ENCODE measurements at regions not wholly inside any gene's neighbourhood (a gene's known extent, or its start where the extent isn't known, plus 50 kb on each side); places are given as distances from the start of the nearest gene placed in this dataset.
A peak's percentile ranks its signal among the peaks of the same experiment; 100 is the strongest.

- TF ChIP-seq, protein P1, sequence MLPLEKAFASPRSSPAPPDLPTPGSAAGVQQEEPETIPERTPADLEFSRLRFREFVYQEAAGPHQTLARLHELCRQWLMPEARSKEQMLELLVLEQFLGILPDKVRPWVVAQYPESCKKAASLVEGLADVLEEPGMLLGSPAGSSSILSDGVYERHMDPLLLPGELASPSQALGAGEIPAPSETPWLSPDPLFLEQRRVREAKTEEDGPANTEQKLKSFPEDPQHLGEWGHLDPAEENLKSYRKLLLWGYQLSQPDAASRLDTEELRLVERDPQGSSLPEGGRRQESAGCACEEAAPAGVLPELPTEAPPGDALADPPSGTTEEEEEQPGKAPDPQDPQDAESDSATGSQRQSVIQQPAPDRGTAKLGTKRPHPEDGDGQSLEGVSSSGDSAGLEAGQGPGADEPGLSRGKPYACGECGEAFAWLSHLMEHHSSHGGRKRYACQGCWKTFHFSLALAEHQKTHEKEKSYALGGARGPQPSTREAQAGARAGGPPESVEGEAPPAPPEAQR (CRISPR knock-in tag; IDR thresholded peaks at IDR 0.05): no peak
- TF ChIP-seq, protein P2, sequence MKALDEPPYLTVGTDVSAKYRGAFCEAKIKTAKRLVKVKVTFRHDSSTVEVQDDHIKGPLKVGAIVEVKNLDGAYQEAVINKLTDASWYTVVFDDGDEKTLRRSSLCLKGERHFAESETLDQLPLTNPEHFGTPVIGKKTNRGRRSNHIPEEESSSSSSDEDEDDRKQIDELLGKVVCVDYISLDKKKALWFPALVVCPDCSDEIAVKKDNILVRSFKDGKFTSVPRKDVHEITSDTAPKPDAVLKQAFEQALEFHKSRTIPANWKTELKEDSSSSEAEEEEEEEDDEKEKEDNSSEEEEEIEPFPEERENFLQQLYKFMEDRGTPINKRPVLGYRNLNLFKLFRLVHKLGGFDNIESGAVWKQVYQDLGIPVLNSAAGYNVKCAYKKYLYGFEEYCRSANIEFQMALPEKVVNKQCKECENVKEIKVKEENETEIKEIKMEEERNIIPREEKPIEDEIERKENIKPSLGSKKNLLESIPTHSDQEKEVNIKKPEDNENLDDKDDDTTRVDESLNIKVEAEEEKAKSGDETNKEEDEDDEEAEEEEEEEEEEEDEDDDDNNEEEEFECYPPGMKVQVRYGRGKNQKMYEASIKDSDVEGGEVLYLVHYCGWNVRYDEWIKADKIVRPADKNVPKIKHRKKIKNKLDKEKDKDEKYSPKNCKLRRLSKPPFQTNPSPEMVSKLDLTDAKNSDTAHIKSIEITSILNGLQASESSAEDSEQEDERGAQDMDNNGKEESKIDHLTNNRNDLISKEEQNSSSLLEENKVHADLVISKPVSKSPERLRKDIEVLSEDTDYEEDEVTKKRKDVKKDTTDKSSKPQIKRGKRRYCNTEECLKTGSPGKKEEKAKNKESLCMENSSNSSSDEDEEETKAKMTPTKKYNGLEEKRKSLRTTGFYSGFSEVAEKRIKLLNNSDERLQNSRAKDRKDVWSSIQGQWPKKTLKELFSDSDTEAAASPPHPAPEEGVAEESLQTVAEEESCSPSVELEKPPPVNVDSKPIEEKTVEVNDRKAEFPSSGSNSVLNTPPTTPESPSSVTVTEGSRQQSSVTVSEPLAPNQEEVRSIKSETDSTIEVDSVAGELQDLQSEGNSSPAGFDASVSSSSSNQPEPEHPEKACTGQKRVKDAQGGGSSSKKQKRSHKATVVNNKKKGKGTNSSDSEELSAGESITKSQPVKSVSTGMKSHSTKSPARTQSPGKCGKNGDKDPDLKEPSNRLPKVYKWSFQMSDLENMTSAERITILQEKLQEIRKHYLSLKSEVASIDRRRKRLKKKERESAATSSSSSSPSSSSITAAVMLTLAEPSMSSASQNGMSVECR (CRISPR knock-in tag; IDR thresholded peaks at IDR 0.05; ENCODE audit: borderline replicate concordance): no peak
- TF ChIP-seq, protein P3, sequence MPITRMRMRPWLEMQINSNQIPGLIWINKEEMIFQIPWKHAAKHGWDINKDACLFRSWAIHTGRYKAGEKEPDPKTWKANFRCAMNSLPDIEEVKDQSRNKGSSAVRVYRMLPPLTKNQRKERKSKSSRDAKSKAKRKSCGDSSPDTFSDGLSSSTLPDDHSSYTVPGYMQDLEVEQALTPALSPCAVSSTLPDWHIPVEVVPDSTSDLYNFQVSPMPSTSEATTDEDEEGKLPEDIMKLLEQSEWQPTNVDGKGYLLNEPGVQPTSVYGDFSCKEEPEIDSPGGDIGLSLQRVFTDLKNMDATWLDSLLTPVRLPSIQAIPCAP (CRISPR knock-in tag; IDR thresholded peaks at IDR 0.05): no peak
- TF ChIP-seq ZNF425 (CRISPR knock-in tag; conservative IDR thresholded peaks at IDR 0.05) (no peak), SOX15 (CRISPR knock-in tag; IDR thresholded peaks at IDR 0.05) (no peak), STAT6 (CRISPR knock-in tag; conservative IDR thresholded peaks at IDR 0.05; ENCODE audit: low read depth) (no peak), CREB1 (CRISPR knock-in tag; IDR thresholded peaks at IDR 0.05) (no peak)
These were observed 138.3 kb downstream of the TEX29 start (continued) for GRCh38 chr13:111458739-111459138.

DNA sequence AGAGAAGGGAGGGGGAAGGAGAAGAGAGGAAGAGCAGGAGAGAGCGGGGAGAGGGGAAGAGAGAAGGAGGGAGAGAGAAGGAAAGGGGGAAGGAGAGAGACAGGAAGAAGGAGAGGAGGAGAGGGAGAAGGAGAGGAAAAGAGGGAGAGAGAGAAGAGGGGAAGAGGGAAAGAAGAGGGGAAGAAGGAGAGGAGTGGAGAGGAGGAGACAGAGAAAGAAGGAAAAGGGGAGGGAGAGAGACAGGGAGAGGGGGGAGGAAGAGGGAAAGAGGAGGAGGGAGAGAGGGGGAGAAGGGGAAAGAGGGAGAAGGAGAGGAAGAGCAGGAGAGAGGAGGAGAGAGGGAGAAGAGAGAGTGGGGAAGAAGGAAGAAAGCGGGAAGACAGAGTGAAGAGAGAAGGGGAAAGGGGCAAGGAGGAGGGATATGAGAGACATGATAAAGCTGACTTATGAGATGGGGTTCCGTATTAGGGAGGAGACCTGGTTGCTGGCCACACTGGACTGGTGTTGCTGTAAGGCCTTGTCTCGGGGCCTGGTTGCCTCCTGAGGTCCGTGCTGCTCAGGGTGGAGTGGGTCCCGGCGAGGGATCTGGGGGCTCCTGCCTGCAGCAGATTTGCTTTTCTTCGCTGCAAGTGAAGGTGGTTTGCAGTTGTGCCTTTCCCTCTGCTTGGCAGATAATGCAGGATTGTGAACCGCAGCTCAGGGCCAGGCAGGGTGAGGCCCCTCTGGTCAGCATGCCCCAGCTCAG lies 139.5 kb downstream of the TEX29 start:
- DNase-seq (ENCODE audit: low spot score) (no peak), ATAC-seq (no peak)
- Mint-ChIP-seq H3K27me3 (ENCODE audit: low read depth) (peaks cover 3% of the 10 kb centered on the region; the same call in 1 of the 2 replicates), H3K4me1 (no peaks in the 10 kb centered on the region), H3K4me3 (no peak overlapping the region), H3K27ac (no peak overlapping the region), H3K9me3 (peaks cover 25% of the 10 kb centered on the region), H3K36me3 (peaks cover 4% of the 10 kb centered on the region)
- TF ChIP-seq ZNF138 (CRISPR knock-in tag; conservative IDR thresholded peaks at IDR 0.05): no peak
- TF ChIP-seq, protein P4, sequence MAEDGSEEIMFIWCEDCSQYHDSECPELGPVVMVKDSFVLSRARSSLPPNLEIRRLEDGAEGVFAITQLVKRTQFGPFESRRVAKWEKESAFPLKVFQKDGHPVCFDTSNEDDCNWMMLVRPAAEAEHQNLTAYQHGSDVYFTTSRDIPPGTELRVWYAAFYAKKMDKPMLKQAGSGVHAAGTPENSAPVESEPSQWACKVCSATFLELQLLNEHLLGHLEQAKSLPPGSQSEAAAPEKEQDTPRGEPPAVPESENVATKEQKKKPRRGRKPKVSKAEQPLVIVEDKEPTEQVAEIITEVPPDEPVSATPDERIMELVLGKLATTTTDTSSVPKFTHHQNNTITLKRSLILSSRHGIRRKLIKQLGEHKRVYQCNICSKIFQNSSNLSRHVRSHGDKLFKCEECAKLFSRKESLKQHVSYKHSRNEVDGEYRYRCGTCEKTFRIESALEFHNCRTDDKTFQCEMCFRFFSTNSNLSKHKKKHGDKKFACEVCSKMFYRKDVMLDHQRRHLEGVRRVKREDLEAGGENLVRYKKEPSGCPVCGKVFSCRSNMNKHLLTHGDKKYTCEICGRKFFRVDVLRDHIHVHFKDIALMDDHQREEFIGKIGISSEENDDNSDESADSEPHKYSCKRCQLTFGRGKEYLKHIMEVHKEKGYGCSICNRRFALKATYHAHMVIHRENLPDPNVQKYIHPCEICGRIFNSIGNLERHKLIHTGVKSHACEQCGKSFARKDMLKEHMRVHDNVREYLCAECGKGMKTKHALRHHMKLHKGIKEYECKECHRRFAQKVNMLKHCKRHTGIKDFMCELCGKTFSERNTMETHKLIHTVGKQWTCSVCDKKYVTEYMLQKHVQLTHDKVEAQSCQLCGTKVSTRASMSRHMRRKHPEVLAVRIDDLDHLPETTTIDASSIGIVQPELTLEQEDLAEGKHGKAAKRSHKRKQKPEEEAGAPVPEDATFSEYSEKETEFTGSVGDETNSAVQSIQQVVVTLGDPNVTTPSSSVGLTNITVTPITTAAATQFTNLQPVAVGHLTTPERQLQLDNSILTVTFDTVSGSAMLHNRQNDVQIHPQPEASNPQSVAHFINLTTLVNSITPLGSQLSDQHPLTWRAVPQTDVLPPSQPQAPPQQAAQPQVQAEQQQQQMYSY (CRISPR knock-in tag; IDR thresholded peaks at IDR 0.05): 0 out of 2 replicates have a peak, but pooled peaks have one; percentile 23
- TF ChIP-seq ZNF512 (CRISPR knock-in tag; IDR thresholded peaks at IDR 0.05; ENCODE audit: borderline replicate concordance): peak; percentile 94
- ChIA-PET CTCF (interaction anchor here (1.3 to 1.9 kb wide), 4 partner anchors 19 to 115 kb away, joined by 3 to 10 read pairs (median 9); no protein-coding TSS in a partner anchor), POLR2A (interaction anchor here (0.5 kb wide), 1 partner anchor 45 kb away, joined by 7 read pairs; no protein-coding TSS in a partner anchor)

Data from WTC11 (cell line).